ENCODE measurements at regions not wholly inside any gene's neighbourhood (a gene's known extent, or its start where the extent isn't known, plus 50 kb on each side); places are given as distances from the start of the nearest gene placed in this dataset.

GRCh38 chr3:110615454-110615853, 456.2 kb upstream of the NECTIN3 start:
- no peaks in the 10 kb centered on the region for H4K20me1 ChIP-seq (ENCODE audit: insufficient read depth)
- no peak overlapping the region for H2AFZ ChIP-seq (ENCODE audit: low read depth, low read length)
- TF ChIP-seq POLR2AphosphoS5 (IDR thresholded peaks at IDR 0.05) (no peak), EP300 (conservative IDR thresholded peaks at IDR 0.05; ENCODE audit: poor library complexity, severe bottlenecking) (no peak), SMC3 (conservative IDR thresholded peaks at IDR 0.05; ENCODE audit: poor library complexity) (no peak), EZH2 (IDR thresholded peaks at IDR 0.05; ENCODE audit: borderline replicate concordance, insufficient read depth, low read length, poor library complexity, severe bottlenecking) (no peak), TAF1 (IDR thresholded peaks at IDR 0.05; ENCODE audit: low read depth) (no peak), CTCF (IDR thresholded peaks at IDR 0.05; ENCODE audit: poor library complexity, severe bottlenecking) (no peak), RAD21 (conservative IDR thresholded peaks at IDR 0.05) (no peak), MXI1 (conservative IDR thresholded peaks at IDR 0.05; ENCODE audit: poor library complexity, severe bottlenecking) (no peak)
- TF ChIP-seq, protein P1, sequence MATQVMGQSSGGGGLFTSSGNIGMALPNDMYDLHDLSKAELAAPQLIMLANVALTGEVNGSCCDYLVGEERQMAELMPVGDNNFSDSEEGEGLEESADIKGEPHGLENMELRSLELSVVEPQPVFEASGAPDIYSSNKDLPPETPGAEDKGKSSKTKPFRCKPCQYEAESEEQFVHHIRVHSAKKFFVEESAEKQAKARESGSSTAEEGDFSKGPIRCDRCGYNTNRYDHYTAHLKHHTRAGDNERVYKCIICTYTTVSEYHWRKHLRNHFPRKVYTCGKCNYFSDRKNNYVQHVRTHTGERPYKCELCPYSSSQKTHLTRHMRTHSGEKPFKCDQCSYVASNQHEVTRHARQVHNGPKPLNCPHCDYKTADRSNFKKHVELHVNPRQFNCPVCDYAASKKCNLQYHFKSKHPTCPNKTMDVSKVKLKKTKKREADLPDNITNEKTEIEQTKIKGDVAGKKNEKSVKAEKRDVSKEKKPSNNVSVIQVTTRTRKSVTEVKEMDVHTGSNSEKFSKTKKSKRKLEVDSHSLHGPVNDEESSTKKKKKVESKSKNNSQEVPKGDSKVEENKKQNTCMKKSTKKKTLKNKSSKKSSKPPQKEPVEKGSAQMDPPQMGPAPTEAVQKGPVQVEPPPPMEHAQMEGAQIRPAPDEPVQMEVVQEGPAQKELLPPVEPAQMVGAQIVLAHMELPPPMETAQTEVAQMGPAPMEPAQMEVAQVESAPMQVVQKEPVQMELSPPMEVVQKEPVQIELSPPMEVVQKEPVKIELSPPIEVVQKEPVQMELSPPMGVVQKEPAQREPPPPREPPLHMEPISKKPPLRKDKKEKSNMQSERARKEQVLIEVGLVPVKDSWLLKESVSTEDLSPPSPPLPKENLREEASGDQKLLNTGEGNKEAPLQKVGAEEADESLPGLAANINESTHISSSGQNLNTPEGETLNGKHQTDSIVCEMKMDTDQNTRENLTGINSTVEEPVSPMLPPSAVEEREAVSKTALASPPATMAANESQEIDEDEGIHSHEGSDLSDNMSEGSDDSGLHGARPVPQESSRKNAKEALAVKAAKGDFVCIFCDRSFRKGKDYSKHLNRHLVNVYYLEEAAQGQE (IDR thresholded peaks at IDR 0.05; ENCODE audit: borderline replicate concordance): no peak
- H3F3A ChIP-seq (ENCODE audit: insufficient read depth, low read length, poor library complexity, severe bottlenecking): no peaks in the 10 kb centered on the region
- no peaks in the 10 kb centered on the region for H3K79me2 ChIP-seq (replicated peaks; ENCODE audit: insufficient read depth, low read length)
- H3K9me3 ChIP-seq (ENCODE audit: low read length): no peaks in the 10 kb centered on the region
- no peaks in the 10 kb centered on the region for H3K27me3 ChIP-seq (ENCODE audit: insufficient read depth, low read depth, low read length)
- no peaks in the 10 kb centered on the region for H3K9me2 ChIP-seq (ENCODE audit: insufficient read depth, low read length)
- H3K27ac ChIP-seq (ENCODE audit: low read length): no peak overlapping the region
- H3K36me3 ChIP-seq (ENCODE audit: insufficient read depth, low read length): no peaks in the 10 kb centered on the region
- no peak overlapping the region for H3K4me2 ChIP-seq (ENCODE audit: low read length)
- no peak overlapping the region for H3K4me3 ChIP-seq (ENCODE audit: low read length)
- no peak overlapping the region for H3K9ac ChIP-seq (ENCODE audit: low read length)

DNA sequence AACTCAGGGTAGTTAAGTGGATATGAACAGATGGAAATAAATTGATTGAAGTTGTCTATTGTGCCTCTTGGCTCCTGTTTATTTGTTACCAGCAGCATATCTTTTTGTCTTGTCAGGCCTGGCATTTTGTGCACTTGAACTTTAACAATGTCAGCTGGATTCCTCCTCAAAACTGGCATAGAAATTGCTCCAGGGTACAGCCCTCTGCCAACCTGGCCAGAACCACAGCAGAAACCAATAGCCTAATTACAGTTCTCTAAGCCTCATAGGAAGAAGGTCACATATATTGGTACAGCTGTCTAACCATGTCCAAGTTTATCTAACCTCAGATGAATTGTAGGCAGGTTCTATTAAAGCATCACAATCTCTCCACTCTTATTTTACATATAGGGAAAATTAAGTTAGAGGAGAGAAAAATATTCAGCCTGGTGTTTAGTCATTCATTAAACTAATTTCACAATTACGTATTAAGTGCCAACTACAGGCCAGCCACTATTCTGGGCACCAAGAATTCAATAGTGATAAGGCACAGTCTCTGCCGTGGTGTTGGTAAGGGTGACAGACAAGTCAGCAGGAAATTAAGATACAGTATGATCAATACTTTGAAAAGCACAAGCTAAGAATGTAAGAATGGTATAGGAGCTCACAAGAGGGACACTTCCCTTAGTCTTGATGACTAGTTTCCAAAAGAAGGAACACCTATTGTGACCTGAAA, 452.9 kb upstream of the NECTIN3 start:
- H3F3A ChIP-seq (ENCODE audit: insufficient read depth, low read length, poor library complexity, severe bottlenecking): no peaks in the 10 kb centered on the region
- no peaks in the 10 kb centered on the region for H3K36me3 ChIP-seq (ENCODE audit: insufficient read depth, low read length)
- TF ChIP-seq MXI1 (conservative IDR thresholded peaks at IDR 0.05; ENCODE audit: poor library complexity, severe bottlenecking): no peak
- H3K4me2 ChIP-seq (ENCODE audit: low read length): no peak overlapping the region
- H3K9ac ChIP-seq (ENCODE audit: low read length): no peak overlapping the region
- H3K9me2 ChIP-seq (ENCODE audit: insufficient read depth, low read length): no peaks in the 10 kb centered on the region
- no peak overlapping the region for H3K4me3 ChIP-seq (ENCODE audit: low read length)
- no peaks in the 10 kb centered on the region for H3K79me2 ChIP-seq (replicated peaks; ENCODE audit: insufficient read depth, low read length)
- no peak overlapping the region for H2AFZ ChIP-seq (ENCODE audit: low read depth, low read length)
- no peaks in the 10 kb centered on the region for H4K20me1 ChIP-seq (ENCODE audit: insufficient read depth)
- no peaks in the 10 kb centered on the region for H3K9me3 ChIP-seq (ENCODE audit: low read length)
- H3K27ac ChIP-seq (ENCODE audit: low read length): no peak overlapping the region
- H3K27me3 ChIP-seq (ENCODE audit: insufficient read depth, low read depth, low read length): no peaks in the 10 kb centered on the region
